ENCODE measurements at regions not wholly inside any gene's neighbourhood (a gene's known extent, or its start where the extent isn't known, plus 50 kb on each side); places are given as distances from the start of the nearest gene placed in this dataset.
"Not testable (repeated sequence)": the region's sequence is repeated elsewhere in the genome, so short reads cannot be mapped to it uniquely, and the experiment has no call there.

DNA sequence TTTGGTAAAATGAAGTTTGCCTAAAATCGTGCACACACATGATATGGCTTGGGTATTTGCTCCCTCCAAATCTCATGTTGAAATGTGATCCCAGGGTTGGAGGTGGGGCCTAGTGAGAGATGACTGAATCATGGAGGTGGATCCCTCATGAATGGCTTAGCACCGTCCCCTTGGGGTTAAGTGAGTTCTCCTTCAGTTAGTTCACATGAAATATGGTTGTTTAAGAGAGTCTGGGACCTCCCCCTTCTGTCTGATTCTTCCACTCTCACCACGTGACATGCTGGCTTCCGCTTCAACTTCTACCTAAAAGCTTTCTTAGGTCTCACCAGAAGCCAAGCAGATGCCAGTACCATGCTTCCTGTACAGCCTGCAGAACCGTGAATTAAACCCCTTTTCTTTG, 58.4 kb downstream of the SIPA1L2 start:
- DNase-seq (no peak), ATAC-seq (ENCODE audit: low FRiP score) (no peak)
- H3K4me3 ChIP-seq (ENCODE audit: low read length in 2 of 2), result no peak overlapping the region
- H3K27ac ChIP-seq (ENCODE audit: low read depth in 1 of 2, low read length in 2 of 2), result no peak overlapping the region
- intact Hi-C loops (cut with DNase I), result no loop called here
- H3K4me1 ChIP-seq (ENCODE audit: control insufficient read depth in 1 of 2, insufficient read depth in 2 of 2, low read length in 2 of 2), result no peaks in the 10 kb centered on the region
- H3K36me3 ChIP-seq (ENCODE audit: control insufficient read depth in 1 of 2, insufficient read depth in 2 of 2, low read length in 1 of 2), result no peaks in the 10 kb centered on the region
- 79 to 87% methylated on average over 5 of the region's 5 CpGs for WGBS, 2 donors
- H3K9me3 ChIP-seq (ENCODE audit: control insufficient read depth, low read length), result no peaks in the 10 kb centered on the region
- no peaks in the 10 kb centered on the region for H3K27me3 ChIP-seq (ENCODE audit: control insufficient read depth in 1 of 2, insufficient read depth in 2 of 2, low read length in 1 of 2)

DNA sequence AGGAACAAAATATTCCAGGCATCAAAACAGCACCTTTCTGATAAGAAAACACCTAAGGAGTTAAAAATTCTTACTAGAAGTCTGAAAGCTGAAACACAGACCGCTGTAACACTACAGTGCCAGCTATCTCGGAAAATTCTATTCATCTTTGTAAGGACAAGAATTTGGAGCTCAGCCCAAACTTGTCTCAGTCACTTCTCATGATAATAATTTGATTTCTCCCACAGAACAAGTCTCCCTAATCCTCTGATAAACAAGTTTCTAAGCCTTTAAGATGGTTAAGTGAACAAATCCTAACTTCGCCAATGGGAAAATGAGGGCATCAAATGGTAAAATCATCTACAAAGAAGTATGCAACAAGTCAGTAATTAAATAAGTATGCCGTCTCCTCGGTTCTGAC, 59.9 kb downstream of the SIPA1L2 start:
- Histone ChIP-seq H3K9me3 (ENCODE audit: control insufficient read depth, low read length) (no peaks in the 10 kb centered on the region), H3K27me3 (ENCODE audit: control insufficient read depth in 1 of 2, insufficient read depth in 2 of 2, low read length in 1 of 2) (no peaks in the 10 kb centered on the region), H3K4me1 (ENCODE audit: control insufficient read depth in 1 of 2, insufficient read depth in 2 of 2, low read length in 2 of 2) (no peaks in the 10 kb centered on the region), H3K27ac (ENCODE audit: low read depth in 1 of 2, low read length in 2 of 2) (no peak overlapping the region), H3K4me3 (ENCODE audit: low read length in 2 of 2) (no peak overlapping the region), H3K36me3 (ENCODE audit: control insufficient read depth in 1 of 2, insufficient read depth in 2 of 2, low read length in 1 of 2) (no peaks in the 10 kb centered on the region)
- WGBS, 2 donors, result 12 to 14% methylated on average over 5 of the region's 5 CpGs
- DNase-seq (no peak), ATAC-seq (ENCODE audit: low FRiP score) (no peak)
- intact Hi-C loops (cut with DNase I), result no loop called here

DNA sequence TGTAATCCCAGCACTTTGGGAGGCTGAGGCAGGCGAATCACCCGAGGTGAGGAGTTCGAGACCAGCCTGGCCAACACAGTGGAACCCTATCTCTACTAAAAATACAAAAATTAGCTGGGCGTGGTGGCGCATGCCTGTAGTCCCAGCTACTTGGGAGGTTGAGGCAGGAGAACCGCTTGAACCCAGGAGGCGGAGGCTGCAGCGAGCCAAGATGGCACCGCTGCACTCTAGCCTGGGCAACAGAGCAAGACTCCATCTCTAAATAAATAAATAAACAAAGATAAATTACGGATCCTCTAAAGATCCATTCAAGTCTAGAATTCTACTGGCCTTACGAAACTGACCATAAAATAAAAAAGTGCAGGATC, 60.4 kb downstream of the SIPA1L2 start:
- ATAC-seq (ENCODE audit: low FRiP score); intact Hi-C loops (cut with DNase I); H3K4me1 ChIP-seq (ENCODE audit: control insufficient read depth in 1 of 2, insufficient read depth in 2 of 2, low read length in 2 of 2); H3K4me3 ChIP-seq (ENCODE audit: low read length in 2 of 2); H3K27me3 ChIP-seq (ENCODE audit: control insufficient read depth in 1 of 2, insufficient read depth in 2 of 2, low read length in 1 of 2); H3K36me3 ChIP-seq (ENCODE audit: control insufficient read depth in 1 of 2, insufficient read depth in 2 of 2, low read length in 1 of 2); H3K27ac ChIP-seq (ENCODE audit: low read depth in 1 of 2, low read length in 2 of 2); H3K9me3 ChIP-seq (ENCODE audit: control insufficient read depth, low read length); DNase-seq: not testable (repeated sequence)
- 84 to 85% methylated on average over 11 of the region's 11 CpGs for WGBS, 2 donors

DNA sequence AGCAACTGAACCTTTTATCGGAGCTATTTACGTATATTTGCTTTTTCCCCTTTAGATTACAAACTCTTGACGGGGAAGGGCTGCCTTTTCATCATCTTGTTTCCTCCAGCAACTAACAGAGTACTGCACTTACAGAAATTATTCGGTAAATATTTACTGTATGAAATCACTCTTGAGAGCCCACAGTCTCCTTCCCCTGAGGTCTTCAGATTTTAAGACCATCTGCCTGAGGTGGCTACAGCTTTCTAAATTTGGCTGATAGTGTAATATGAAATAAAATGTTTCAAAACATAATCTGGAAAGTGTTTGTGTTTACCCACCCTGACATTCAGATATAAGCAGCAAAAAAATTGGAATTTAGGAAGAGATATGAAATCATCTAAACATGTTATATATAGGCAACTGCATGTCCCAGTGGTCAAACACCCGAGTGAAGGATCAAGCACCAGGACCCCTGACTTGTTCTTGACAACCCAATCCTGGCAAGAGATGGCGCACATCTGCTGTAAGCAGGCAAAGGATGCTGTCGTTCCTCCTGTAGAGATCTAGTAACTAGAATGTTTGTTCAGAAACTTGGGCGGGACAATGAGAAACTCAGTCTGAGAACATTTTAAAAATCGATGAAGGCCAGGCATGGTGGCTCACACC, 60.9 kb downstream of the SIPA1L2 start:
- Histone ChIP-seq H3K4me1 (ENCODE audit: control insufficient read depth in 1 of 2, insufficient read depth in 2 of 2, low read length in 2 of 2) (no peaks in the 10 kb centered on the region), H3K27ac (ENCODE audit: low read depth in 1 of 2, low read length in 2 of 2) (no peak overlapping the region), H3K4me3 (ENCODE audit: low read length in 2 of 2) (no peak overlapping the region), H3K36me3 (ENCODE audit: control insufficient read depth in 1 of 2, insufficient read depth in 2 of 2, low read length in 1 of 2) (no peaks in the 10 kb centered on the region), H3K9me3 (ENCODE audit: control insufficient read depth, low read length) (no peaks in the 10 kb centered on the region), H3K27me3 (ENCODE audit: control insufficient read depth in 1 of 2, insufficient read depth in 2 of 2, low read length in 1 of 2) (no peaks in the 10 kb centered on the region)
- ATAC-seq (ENCODE audit: low FRiP score) (no peak), DNase-seq (no peak)
- 88% methylated on average over 9 of the region's 9 CpGs for WGBS, 2 donors
- intact Hi-C loops (cut with DNase I), result no loop called here

DNA sequence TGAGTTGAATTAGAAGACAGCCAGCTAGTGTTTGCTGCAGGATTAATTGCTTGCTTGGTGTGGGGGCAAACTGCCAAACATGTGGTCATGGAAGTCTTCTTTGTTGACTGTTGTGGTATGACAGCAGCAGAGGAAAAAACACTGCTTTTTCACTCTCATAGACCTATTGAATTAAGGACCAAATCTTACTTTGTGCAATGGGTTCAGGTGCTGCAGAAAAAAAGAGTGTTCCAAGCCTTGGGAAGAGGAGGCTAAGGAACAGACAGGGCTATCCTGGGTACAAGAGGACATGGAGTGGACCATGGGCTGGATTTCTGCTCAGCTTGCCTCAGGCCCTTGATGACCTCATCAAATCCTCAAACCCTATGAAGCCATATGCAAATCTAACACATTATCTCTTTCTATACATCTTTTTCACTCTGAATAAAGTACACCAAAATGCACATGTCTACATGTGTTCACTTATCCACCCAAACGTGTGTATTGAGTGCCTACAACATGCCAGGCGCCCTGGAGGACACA, 61.5 kb downstream of the SIPA1L2 start:
- Histone ChIP-seq H3K4me3 (ENCODE audit: low read length in 2 of 2) (no peak overlapping the region), H3K27ac (ENCODE audit: low read depth in 1 of 2, low read length in 2 of 2) (no peak overlapping the region), H3K27me3 (ENCODE audit: control insufficient read depth in 1 of 2, insufficient read depth in 2 of 2, low read length in 1 of 2) (no peaks in the 10 kb centered on the region), H3K9me3 (ENCODE audit: control insufficient read depth, low read length) (no peaks in the 10 kb centered on the region), H3K4me1 (ENCODE audit: control insufficient read depth in 1 of 2, insufficient read depth in 2 of 2, low read length in 2 of 2) (no peaks in the 10 kb centered on the region), H3K36me3 (ENCODE audit: control insufficient read depth in 1 of 2, insufficient read depth in 2 of 2, low read length in 1 of 2) (no peaks in the 10 kb centered on the region)
- 89 to 92% methylated on average over 2 of the region's 2 CpGs for WGBS, 2 donors
- no peak for ATAC-seq (ENCODE audit: low FRiP score)
- DNase-seq, result no peak
- intact Hi-C loops (cut with DNase I), result no loop called here

DNA sequence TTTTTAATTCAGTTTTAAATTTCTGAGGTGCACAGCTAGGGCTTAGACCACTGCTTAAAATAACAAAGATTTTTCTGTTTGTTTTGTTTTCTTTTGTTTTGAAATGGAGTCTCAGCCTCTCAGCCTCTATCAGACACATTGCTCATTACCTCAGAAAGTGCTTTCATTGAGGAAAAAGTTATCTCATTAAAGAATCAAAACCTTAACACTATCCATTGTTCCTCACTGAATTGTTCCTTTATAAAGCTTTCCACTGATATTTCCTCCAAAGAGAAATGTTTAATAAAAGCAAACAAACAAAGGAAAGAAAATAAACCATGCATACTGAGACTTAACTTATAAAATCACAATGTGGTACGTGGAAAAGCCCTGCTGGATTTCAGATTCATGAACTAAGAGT, 63.8 kb downstream of the SIPA1L2 start:
- intact Hi-C loops (cut with DNase I), result no loop called here
- ATAC-seq (ENCODE audit: low FRiP score) (no peak), DNase-seq (no peak)
- Histone ChIP-seq H3K4me3 (ENCODE audit: low read length in 2 of 2) (no peak overlapping the region), H3K27me3 (ENCODE audit: control insufficient read depth in 1 of 2, insufficient read depth in 2 of 2, low read length in 1 of 2) (no peaks in the 10 kb centered on the region), H3K27ac (ENCODE audit: low read depth in 1 of 2, low read length in 2 of 2) (no peak overlapping the region), H3K4me1 (ENCODE audit: control insufficient read depth in 1 of 2, insufficient read depth in 2 of 2, low read length in 2 of 2) (peaks cover 0 to 5% of the 10 kb centered on the region in 2 donors), H3K9me3 (ENCODE audit: control insufficient read depth, low read length) (no peaks in the 10 kb centered on the region), H3K36me3 (ENCODE audit: control insufficient read depth in 1 of 2, insufficient read depth in 2 of 2, low read length in 1 of 2) (no peaks in the 10 kb centered on the region)
- WGBS, 2 donors, result 95% methylated on average over 1 of the region's 1 CpG

DNA sequence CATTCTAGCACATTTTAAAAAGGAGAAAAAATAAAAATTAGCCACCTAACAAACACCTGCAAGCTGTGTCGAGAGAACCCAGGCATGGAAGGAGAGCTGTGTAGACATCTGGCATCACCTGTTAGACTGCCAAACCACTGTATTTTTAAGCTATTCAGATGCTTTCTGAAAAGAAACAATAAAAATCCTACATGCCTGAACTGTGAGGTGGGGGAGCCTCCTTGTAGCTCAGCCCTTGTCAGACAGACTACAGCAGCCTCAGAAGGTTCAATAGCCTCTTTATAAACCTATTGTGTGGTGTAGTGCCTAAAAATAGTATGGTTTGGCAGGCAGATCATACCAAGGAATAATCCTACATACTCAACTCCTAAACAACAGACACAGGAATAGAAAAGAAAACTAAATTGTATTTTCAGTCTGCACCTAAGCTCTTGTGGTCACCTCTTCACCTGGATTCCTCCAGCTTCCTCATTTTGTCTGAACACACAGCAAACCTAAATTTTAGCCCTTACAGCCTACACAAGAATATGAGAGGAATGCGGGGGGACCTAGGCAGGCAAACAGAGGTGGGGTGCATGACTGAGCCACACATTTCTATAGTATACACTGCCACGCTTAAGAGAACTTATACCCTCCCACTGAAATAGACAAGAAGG, 67.0 kb downstream of the SIPA1L2 start:
- no peak for DNase-seq
- Histone ChIP-seq H3K27me3 (ENCODE audit: control insufficient read depth in 1 of 2, insufficient read depth in 2 of 2, low read length in 1 of 2) (no peaks in the 10 kb centered on the region), H3K27ac (ENCODE audit: low read depth in 1 of 2, low read length in 2 of 2) (no peak overlapping the region), H3K36me3 (ENCODE audit: control insufficient read depth in 1 of 2, insufficient read depth in 2 of 2, low read length in 1 of 2) (no peaks in the 10 kb centered on the region), H3K4me1 (ENCODE audit: control insufficient read depth in 1 of 2, insufficient read depth in 2 of 2, low read length in 2 of 2) (peaks cover 0 to 5% of the 10 kb centered on the region in 2 donors), H3K9me3 (ENCODE audit: control insufficient read depth, low read length) (no peaks in the 10 kb centered on the region), H3K4me3 (ENCODE audit: low read length in 2 of 2) (no peak overlapping the region)
- 88 to 91% methylated on average over 3 of the region's 3 CpGs for WGBS, 2 donors
- no peak for ATAC-seq (ENCODE audit: low FRiP score)
- intact Hi-C loops (cut with DNase I), result no loop called here

DNA sequence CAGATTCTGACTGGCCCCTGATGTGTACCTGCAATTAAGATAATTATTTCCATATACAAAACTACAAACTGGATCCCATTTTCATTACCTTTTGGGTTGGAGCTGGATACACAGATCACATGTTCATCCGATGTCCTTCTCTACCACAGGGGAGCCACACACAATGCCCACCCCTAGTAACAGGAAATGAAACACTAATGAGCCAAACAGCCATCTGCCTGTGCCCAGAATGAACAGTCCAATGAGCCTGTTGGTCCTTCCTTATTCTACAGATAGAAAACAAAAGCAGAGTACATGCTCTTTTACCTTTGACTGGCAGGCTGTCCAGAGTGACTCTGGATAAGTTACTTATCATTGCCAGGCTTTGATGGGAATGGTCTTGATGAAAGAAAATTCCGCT, 68.6 kb downstream of the SIPA1L2 start:
- H3K9me3 ChIP-seq (ENCODE audit: control insufficient read depth, low read length), result no peaks in the 10 kb centered on the region
- no peak for ATAC-seq (ENCODE audit: low FRiP score)
- WGBS, 2 donors, result 100% methylated on average over 2 of the region's 2 CpGs
- peaks cover 0 to 5% of the 10 kb centered on the region in 2 donors for H3K4me1 ChIP-seq (ENCODE audit: control insufficient read depth in 1 of 2, insufficient read depth in 2 of 2, low read length in 2 of 2)
- H3K27ac ChIP-seq (ENCODE audit: low read depth in 1 of 2, low read length in 2 of 2), result no peak overlapping the region
- no peaks in the 10 kb centered on the region for H3K36me3 ChIP-seq (ENCODE audit: control insufficient read depth in 1 of 2, insufficient read depth in 2 of 2, low read length in 1 of 2)
- intact Hi-C loops (cut with DNase I), result no loop called here
- H3K4me3 ChIP-seq (ENCODE audit: low read length in 2 of 2), result no peak overlapping the region
- DNase-seq, result no peak
- H3K27me3 ChIP-seq (ENCODE audit: control insufficient read depth in 1 of 2, insufficient read depth in 2 of 2, low read length in 1 of 2), result no peaks in the 10 kb centered on the region

DNA sequence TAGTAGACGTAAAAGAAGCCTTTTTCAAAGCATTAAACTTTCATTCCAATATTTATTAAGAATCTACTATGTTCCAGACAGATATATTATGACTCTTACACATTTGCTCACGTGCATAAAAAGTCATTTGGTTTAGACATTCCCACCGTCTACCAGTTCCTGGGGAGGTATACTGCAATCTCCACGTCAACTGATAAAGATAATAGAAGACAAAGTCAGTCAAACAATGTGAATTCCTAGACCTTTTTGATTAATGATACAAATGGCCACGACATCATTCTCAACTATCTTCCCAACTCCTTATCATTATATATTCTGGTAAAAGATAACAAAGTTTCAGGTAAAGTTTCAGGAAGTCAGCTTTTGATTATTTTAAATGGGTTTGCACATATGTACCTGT, 69.0 kb downstream of the SIPA1L2 start:
- peaks cover 0 to 5% of the 10 kb centered on the region in 2 donors for H3K4me1 ChIP-seq (ENCODE audit: control insufficient read depth in 1 of 2, insufficient read depth in 2 of 2, low read length in 2 of 2)
- H3K36me3 ChIP-seq (ENCODE audit: control insufficient read depth in 1 of 2, insufficient read depth in 2 of 2, low read length in 1 of 2), result no peaks in the 10 kb centered on the region
- H3K27me3 ChIP-seq (ENCODE audit: control insufficient read depth in 1 of 2, insufficient read depth in 2 of 2, low read length in 1 of 2), result no peaks in the 10 kb centered on the region
- no peak overlapping the region for H3K4me3 ChIP-seq (ENCODE audit: low read length in 2 of 2)
- no peaks in the 10 kb centered on the region for H3K9me3 ChIP-seq (ENCODE audit: control insufficient read depth, low read length)
- intact Hi-C loops (cut with DNase I), result no loop called here
- no peak overlapping the region for H3K27ac ChIP-seq (ENCODE audit: low read depth in 1 of 2, low read length in 2 of 2)
- ATAC-seq (ENCODE audit: low FRiP score) (no peak), DNase-seq (no peak)
- WGBS, 2 donors, result 90 to 95% methylated on average over 5 of the region's 5 CpGs
